H1 (cell line): ENCODE measurements at regions not wholly inside any gene's neighbourhood (a gene's known extent, or its start where the extent isn't known, plus 50 kb on each side); places are given as distances from the start of the nearest gene placed in this dataset.

ENCODE experiments used
- CTCF ChIA-PET: fragments of 300-600 bp; sonication (Branson Sonifier 250); formaldehyde crosslinking; loops from one replicate; lab custom pipeline; 2021; ENCODE audit not compliant: partially characterized antibody; lab: Charles Lee
- POLR2A ChIA-PET: fragments of 300-600 bp; sonication (Branson Sonifier 250); formaldehyde crosslinking; loops from one replicate; lab custom pipeline; 2021; ENCODE audit warnings: inconsistent platforms; ENCODE audit not compliant: partially characterized antibody; lab: Charles Lee
- DNase-seq, 2 experiments: peaks; one replicate each; pipeline versions ENCODE4 v3.0.0 to v3.0.0-alpha.2; 2010 to 2022; ENCODE audit warnings: low spot score in 2 of 2, low read depth in 1 of 2, mixed read lengths in 1 of 2
- FAIRE-seq: peaks from 2 replicates; lab custom pipeline; 2011; peaks lifted over from hg19 to GRCh38; lab: Jason Lieb, UNC
- H2AFZ ChIP-seq: 2 replicates; pipeline ENCODE4 v1.8.1; 2012; ENCODE audit warnings: low read length, inconsistent platforms
- H2AK5ac ChIP-seq: 2 replicates; pipeline ENCODE4 v1.6.1; 2013; ENCODE audit warnings: low read depth, low read length
- H2BK120ac ChIP-seq: replicated peaks from 2 replicates; pipeline ENCODE3; 2013; ENCODE audit warnings: low read depth, low read length, inconsistent platforms
- H2BK12ac ChIP-seq: 2 replicates; pipeline ENCODE4 v1.6.1; 2013; ENCODE audit warnings: low read depth, low read length
- H2BK15ac ChIP-seq: 2 replicates; pipeline ENCODE4 v1.6.1; 2013; ENCODE audit warnings: low read length
- H2BK20ac ChIP-seq: 2 replicates; pipeline ENCODE4 v1.6.1; 2013; ENCODE audit warnings: low read length
- H2BK5ac ChIP-seq: 2 replicates; pipeline ENCODE4 v1.6.1; 2013; ENCODE audit warnings: low read depth, low read length
- H3K14ac ChIP-seq: 2 replicates; pipeline ENCODE4 v1.6.1; 2013; ENCODE audit warnings: inconsistent platforms; ENCODE audit not compliant: insufficient read length
- H3K18ac ChIP-seq: 2 replicates; pipeline ENCODE4 v1.6.1; 2013; ENCODE audit warnings: low read length; ENCODE audit errors: extremely low read depth
- H3K23ac ChIP-seq: 2 replicates; pipeline ENCODE4 v1.6.1; 2013; ENCODE audit warnings: inconsistent platforms; ENCODE audit not compliant: insufficient read length
- H3K23me2 ChIP-seq: 2 replicates; pipeline ENCODE4 v1.6.1; 2013; ENCODE audit warnings: low read depth, low read length
- H3K27ac ChIP-seq: 2 replicates; pipeline ENCODE4 v1.6.1; 2011; ENCODE audit warnings: low read depth, low read length, inconsistent platforms
- H3K27me3 ChIP-seq, 4 experiments: replicated peaks in 1 of 4; 1 replicate in 1 of 4; 2 replicates in 3 of 4; pipeline versions ENCODE4 v1.6.1 to v1.8.1; 2011 to 2013; ENCODE audit warnings: low read length in 3 of 4, mild to moderate bottlenecking in 3 of 4, inconsistent platforms in 2 of 4, mixed read lengths in 2 of 4, moderate library complexity in 1 of 4; ENCODE audit not compliant: control insufficient read depth in 3 of 4, insufficient read depth in 3 of 4; ENCODE audit errors: extremely low read depth in 1 of 4
- H3K36me3 ChIP-seq, 4 experiments: 2 replicates each; pipeline versions ENCODE4 v1.6.1 to v1.8.1; 2011 to 2013; ENCODE audit warnings: mild to moderate bottlenecking in 4 of 4, low read length in 3 of 4, moderate library complexity in 2 of 4, control low read depth in 1 of 4, inconsistent platforms in 1 of 4; ENCODE audit not compliant: insufficient read depth in 4 of 4, control insufficient read depth in 2 of 4
- H3K4ac ChIP-seq: replicated peaks from 2 replicates; pipeline ENCODE3; 2013; ENCODE audit warnings: low read length, low read depth, mixed read lengths, inconsistent platforms; ENCODE audit not compliant: insufficient read length
- H3K4me1 ChIP-seq, 4 experiments: replicated peaks in 1 of 4; 1 replicate in 1 of 4; 2 replicates in 3 of 4; pipeline versions ENCODE4 v1.6.1 to v1.8.1; 2011 to 2013; ENCODE audit warnings: low read length in 3 of 4, inconsistent platforms in 2 of 4, mixed read lengths in 1 of 4; ENCODE audit not compliant: insufficient read depth in 4 of 4, control insufficient read depth in 3 of 4
- H3K4me2 ChIP-seq, 2 experiments: 2 replicates each; pipeline versions ENCODE4 v1.6.1 to v1.8.1; 2011 to 2013; ENCODE audit warnings: low read depth in 2 of 2, low read length in 2 of 2, control low read depth in 1 of 2, inconsistent platforms in 1 of 2, mild to moderate bottlenecking in 1 of 2; ENCODE audit not compliant: insufficient read depth in 1 of 2
- H3K4me3 ChIP-seq, 4 experiments: fragments of 200-600, 300-600 bp in 1 of 4; sonication (generic), shearing (Covaris generic), sonication (Bioruptor Twin) in 1 of 4; 2 replicates each; pipeline versions ENCODE4 v1.5.1 to v1.8.1; 2011 to 2016; ENCODE audit warnings: low read length in 4 of 4, low read depth in 3 of 4, control low read depth in 2 of 4, inconsistent platforms in 2 of 4, mild to moderate bottlenecking in 2 of 4, mixed read lengths in 1 of 4, moderate library complexity in 1 of 4; ENCODE audit not compliant: insufficient read depth in 2 of 4; ENCODE audit errors: extremely low read depth in 1 of 4
- H3K56ac ChIP-seq: replicated peaks from 2 replicates; pipeline ENCODE3; 2013; ENCODE audit warnings: low read depth, mild to moderate bottlenecking, mixed read lengths, low read length, inconsistent platforms; ENCODE audit not compliant: insufficient read length
- H3K79me1 ChIP-seq: 2 replicates; pipeline ENCODE4 v1.6.1; 2013; ENCODE audit warnings: low read depth, low read length, control low read depth
- H3K79me2 ChIP-seq, 2 experiments: 2 replicates each; pipeline versions ENCODE4 v1.6.1 to v1.8.1; 2012 to 2013; ENCODE audit warnings: low read length in 2 of 2, mild to moderate bottlenecking in 2 of 2, inconsistent platforms in 1 of 2; ENCODE audit not compliant: insufficient read depth in 2 of 2, control insufficient read depth in 1 of 2
- H3K9ac ChIP-seq, 4 experiments: replicated peaks in 1 of 4; 1 replicate in 1 of 4; 2 replicates in 3 of 4; pipeline versions ENCODE4 v1.6.1 to v1.8.1; 2011 to 2013; ENCODE audit warnings: low read depth in 3 of 4, low read length in 3 of 4, control low read depth in 2 of 4, mild to moderate bottlenecking in 2 of 4, moderate library complexity in 2 of 4, inconsistent platforms in 1 of 4; ENCODE audit errors: extremely low read depth in 1 of 4
- H3K9me3 ChIP-seq, 2 experiments: 2 replicates each; pipeline versions ENCODE4 v1.6.1 to v1.8.1; 2012 to 2013; ENCODE audit warnings: mild to moderate bottlenecking in 2 of 2, moderate library complexity in 2 of 2, control low read depth in 1 of 2, inconsistent platforms in 1 of 2, low read depth in 1 of 2, low read length in 1 of 2, mixed read lengths in 1 of 2; ENCODE audit not compliant: insufficient read depth in 2 of 2
- H4K20me1 ChIP-seq, 2 experiments: replicated peaks in 1 of 2; 2 replicates each; pipeline versions ENCODE3 to v1.8.1; 2011 to 2013; ENCODE audit warnings: inconsistent platforms in 2 of 2, low read length in 2 of 2, mild to moderate bottlenecking in 1 of 2; ENCODE audit not compliant: insufficient read depth in 2 of 2, control insufficient read depth in 1 of 2
- H4K5ac ChIP-seq: 2 replicates; pipeline ENCODE4 v1.6.1; 2013; ENCODE audit warnings: low read length, low read depth, mixed read lengths, inconsistent platforms; ENCODE audit not compliant: insufficient read length
- H4K8ac ChIP-seq: 2 replicates; pipeline ENCODE4 v1.8.0; 2013; ENCODE audit warnings: mild to moderate bottlenecking, moderate library complexity, low read length, inconsistent platforms; ENCODE audit not compliant: insufficient read depth; ENCODE audit errors: extremely low read depth
- H4K91ac ChIP-seq: replicated peaks from 2 replicates; pipeline ENCODE3; 2013; ENCODE audit warnings: low read length, mixed read lengths, inconsistent platforms; ENCODE audit not compliant: insufficient read length
- CHD1 ChIP-seq: IDR thresholded peaks from 2 replicates; pipeline ENCODE4 v1.6.1; 2012; ENCODE audit warnings: low read depth, low read length, improper control_type of control experiment
- GABPA ChIP-seq: IDR thresholded peaks from 2 replicates; pipeline ENCODE4 v1.6.1; 2011; ENCODE audit warnings: mild to moderate bottlenecking, low read length, moderate library complexity, borderline replicate concordance; ENCODE audit not compliant: insufficient read depth
- HDAC2 ChIP-seq, 2 experiments: fragments of 300-600 bp in 1 of 2; sonication (generic) in 1 of 2; IDR thresholded peaks; 2 replicates each; pipeline ENCODE4 v1.6.1; 2011 to 2012; ENCODE audit warnings: low read depth in 2 of 2, low read length in 2 of 2, mild to moderate bottlenecking in 2 of 2, moderate library complexity in 2 of 2, borderline replicate concordance in 1 of 2, inconsistent platforms in 1 of 2
- JUND ChIP-seq: IDR thresholded peaks from 2 replicates; pipeline ENCODE4 v1.6.1; 2011; ENCODE audit warnings: mild to moderate bottlenecking, improper control_type of control experiment, low read length
- NANOG ChIP-seq: IDR thresholded peaks from 2 replicates; pipeline ENCODE4 v1.6.1; 2011; ENCODE audit warnings: low read length, low read depth, mild to moderate bottlenecking, inconsistent platforms; ENCODE audit not compliant: insufficient read depth, poor library complexity, severe bottlenecking

- TF ChIP-seq GABPA (no peak), NANOG (no peak), JUND (no peak), HDAC2 (IDR thresholded peaks at IDR 0.05; ENCODE audit: borderline replicate concordance in 1 of 2, low read depth in 2 of 2, low read length in 2 of 2) (no peak), CHD1 (no peak)
- TF ChIP-seq, all 59 proteins: peak for 0
- POLR2A ChIA-PET, result interaction anchor here (0.6 kb wide), 1 partner anchor 23 kb away, joined by 3 read pairs; no protein-coding TSS in a partner anchor
- H3K4me2 ChIP-seq, result no peak overlapping the region
Measured at GRCh38 chr10:91007655-91008054, 86.8 kb upstream of the ANKRD1 start.

More at GRCh38 chr10:91007655-91008054, 86.8 kb upstream of the ANKRD1 start:
- Histone ChIP-seq H4K91ac (no peak overlapping the region), H3K79me1 (no peaks in the 10 kb centered on the region), H3K79me2 (no peaks in the 10 kb centered on the region), H3K27me3 (peaks cover 0 to 2% (median 0%) of the 10 kb centered on the region in 4 experiments; a peak in 1 of 7 replicates), H2BK5ac (no peak overlapping the region), H2AK5ac (no peak overlapping the region), H2BK20ac (no peak overlapping the region), H3K23ac (no peak overlapping the region), H2AFZ (no peak overlapping the region), H3K56ac (no peak overlapping the region), H4K5ac (no peak overlapping the region), H4K20me1 (peaks cover 0 to 2% of the 10 kb centered on the region in 2 experiments), H3K4me3 (no peak overlapping the region), H3K9ac (no peak overlapping the region), H2BK15ac (no peak overlapping the region), H3K9me3 (no peaks in the 10 kb centered on the region), H3K4me1 (no peaks in the 10 kb centered on the region), H3K36me3 (no peaks in the 10 kb centered on the region), H2BK12ac (no peak overlapping the region), H3K23me2 (no peaks in the 10 kb centered on the region), H3K14ac (no peak overlapping the region), H3K4ac (no peak overlapping the region), H3K27ac (no peak overlapping the region), H3K18ac (no peak overlapping the region), H4K8ac (no peak overlapping the region), H2BK120ac (no peak overlapping the region)
- CTCF ChIA-PET, result interaction anchor here (0.6 to 8.1 kb wide), 19 partner anchors 8 to 293 kb away, joined by 3 to 125 read pairs (median 5); no protein-coding TSS in a partner anchor
- FAIRE-seq, result no peak
- DNase-seq, result no peak
